SK-N-SH treated with all-trans-retinoic acid at 6 μM for 48 hours (cell line): ENCODE measurements at regions not wholly inside any gene's neighbourhood (a gene's known extent, or its start where the extent isn't known, plus 50 kb on each side); places are given as distances from the start of the nearest gene placed in this dataset.

ENCODE experiments used
- ARNTL ChIP-seq: fragments of 450-650 bp; formaldehyde crosslinking; IDR thresholded peaks from 2 replicates; pipeline ENCODE4 v1.5.0; 2020; ENCODE audit warnings: low read depth, mild to moderate bottlenecking, moderate library complexity, borderline replicate concordance
- PATZ1 ChIP-seq: fragments of 250-450 bp; sonication (Bioruptor Pico); IDR thresholded peaks from 2 replicates; pipeline ENCODE4 v1.8.0; 2020; ENCODE audit warnings: mild to moderate bottlenecking, moderate library complexity, borderline replicate concordance
- PPARA ChIP-seq: fragments of 250-450 bp; sonication (Bioruptor Pico); IDR thresholded peaks from 2 replicates; pipeline ENCODE4 v1.5.0; 2020; ENCODE audit warnings: mild to moderate bottlenecking, borderline replicate concordance
- RARB ChIP-seq: fragments of 250-450 bp; sonication (Bioruptor Pico); IDR thresholded peaks from 2 replicates; pipeline ENCODE4 v1.8.0; 2021; ENCODE audit warnings: mild to moderate bottlenecking, moderate library complexity
- ZFP3 ChIP-seq: fragments of 250-450 bp; sonication (Bioruptor Pico); IDR thresholded peaks from 2 replicates; pipeline ENCODE4 v1.5.0; 2020; ENCODE audit warnings: mild to moderate bottlenecking, moderate library complexity

GRCh38 chr3:95154766-95155165 lies 1091.9 kb downstream of the NSUN3 start:
- TF ChIP-seq ZFP3 (CRISPR knock-in tag) (no peak), ARNTL (CRISPR knock-in tag) (no peak), RARB (CRISPR knock-in tag) (no peak), PATZ1 (CRISPR knock-in tag) (no peak), PPARA (CRISPR knock-in tag) (no peak)
